Iris pigment epithelial cell (primary cell): ENCODE measurements at regions not wholly inside any gene's neighbourhood (a gene's known extent, or its start where the extent isn't known, plus 50 kb on each side); places are given as distances from the start of the nearest gene placed in this dataset.

ENCODE experiments used
- DNase-seq: peaks from one replicate; pipeline ENCODE4 v3.0.0-alpha.2; 2011; ENCODE audit warnings: low read depth

DNA sequence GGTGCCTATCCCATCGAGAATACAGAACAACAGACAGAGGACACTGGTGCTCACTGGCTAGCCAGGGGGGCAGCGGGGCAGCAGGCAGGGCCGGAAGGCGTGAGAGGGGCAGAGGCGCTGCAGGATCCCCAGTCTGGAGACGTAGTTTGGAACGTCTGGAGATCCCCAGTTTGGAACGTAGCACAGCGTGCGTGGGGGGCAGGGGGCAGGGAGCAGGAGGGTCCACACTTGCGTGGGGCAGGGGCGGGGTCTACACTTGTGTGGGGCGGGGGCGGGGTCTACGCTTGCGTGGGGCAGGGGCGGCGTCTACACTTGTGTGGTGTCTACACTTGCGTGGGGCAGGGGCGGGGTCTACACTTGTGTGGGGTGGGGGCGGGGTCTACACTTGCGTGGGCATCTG lies 107.2 kb downstream of the DACT2 start:
- no peak for DNase-seq

DNA sequence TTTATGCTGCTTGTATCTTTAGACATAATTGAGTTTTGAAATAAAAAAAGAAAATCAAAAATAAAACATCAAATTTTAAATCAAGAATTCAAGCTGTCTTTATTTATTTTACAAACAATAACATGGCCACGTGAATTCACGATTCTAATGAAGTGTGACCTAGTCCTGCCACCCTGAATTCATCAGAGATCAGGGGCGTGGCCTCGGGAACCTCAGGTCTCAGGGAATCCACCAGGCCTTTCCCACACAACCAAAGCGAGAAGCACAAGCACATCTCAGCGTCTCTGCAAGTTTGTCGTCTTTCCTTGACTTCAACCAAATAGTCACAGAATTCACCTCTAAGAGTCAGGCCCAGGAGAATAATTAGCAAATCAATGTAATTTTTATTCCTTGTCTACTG lies 107.9 kb downstream of the DACT2 start:
- no peak for DNase-seq

DNA sequence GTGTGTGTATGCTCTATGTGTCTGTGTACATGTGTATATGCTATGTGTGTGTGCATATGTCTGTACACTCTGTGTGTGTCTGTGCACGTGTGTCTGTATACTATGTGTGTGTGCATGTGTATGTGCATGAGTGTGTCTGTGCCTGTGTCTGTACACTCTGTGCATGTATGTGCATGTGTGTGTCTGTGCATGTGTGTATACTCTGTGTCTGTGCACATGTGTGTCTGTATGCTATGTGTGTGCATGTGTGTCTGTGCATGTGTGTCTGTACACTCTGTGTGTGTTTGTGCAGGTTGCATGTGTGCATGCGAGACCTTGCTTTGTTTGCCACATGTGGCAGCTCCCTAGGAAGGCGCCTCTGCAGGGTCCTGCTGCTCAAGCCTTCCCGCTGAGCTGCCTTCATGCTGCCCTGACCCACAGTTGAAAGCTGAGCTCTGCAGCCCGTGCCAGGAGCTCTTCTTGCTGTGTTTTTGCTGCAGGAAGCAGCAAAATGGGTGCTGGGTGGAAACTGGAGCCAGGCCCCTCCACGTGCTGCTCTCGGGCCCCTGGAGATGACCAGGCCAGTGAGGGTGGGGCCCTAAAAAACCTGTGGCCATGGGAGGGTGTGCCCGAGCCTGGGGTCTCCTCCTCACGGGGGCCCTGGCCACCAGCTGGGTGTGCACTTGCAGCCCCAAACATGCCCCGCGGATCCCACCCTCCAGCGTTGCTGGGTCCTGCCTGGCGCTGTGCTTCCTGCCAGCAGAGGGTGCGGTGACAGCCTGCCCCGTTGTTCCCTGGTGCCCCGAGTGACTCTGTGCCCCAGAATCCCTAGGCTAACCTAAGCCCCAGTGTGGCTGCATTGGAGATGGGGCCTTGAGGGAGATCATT lies 109.1 kb downstream of the DACT2 start:
- no peak for DNase-seq

DNA sequence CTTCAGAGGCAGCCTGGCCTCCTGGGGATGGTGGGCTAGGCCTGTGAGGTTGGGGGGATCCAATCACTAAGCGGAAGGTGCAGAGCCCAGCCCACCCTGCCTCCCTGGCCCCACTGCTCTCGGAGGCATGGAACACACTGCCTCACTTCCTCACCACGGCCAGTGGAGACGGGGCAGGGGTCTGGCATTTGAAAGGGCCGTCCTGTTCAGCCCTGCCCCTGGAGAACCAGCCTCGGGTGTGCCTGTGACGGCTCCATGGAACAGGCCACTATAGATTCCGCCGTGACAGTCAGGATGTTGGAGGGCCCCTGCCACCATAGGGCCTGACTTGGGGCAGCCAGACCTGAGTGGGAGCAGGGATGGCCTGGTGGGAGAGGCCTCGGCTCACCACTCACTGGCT lies 110.2 kb downstream of the DACT2 start:
- DNase-seq = no peak

DNA sequence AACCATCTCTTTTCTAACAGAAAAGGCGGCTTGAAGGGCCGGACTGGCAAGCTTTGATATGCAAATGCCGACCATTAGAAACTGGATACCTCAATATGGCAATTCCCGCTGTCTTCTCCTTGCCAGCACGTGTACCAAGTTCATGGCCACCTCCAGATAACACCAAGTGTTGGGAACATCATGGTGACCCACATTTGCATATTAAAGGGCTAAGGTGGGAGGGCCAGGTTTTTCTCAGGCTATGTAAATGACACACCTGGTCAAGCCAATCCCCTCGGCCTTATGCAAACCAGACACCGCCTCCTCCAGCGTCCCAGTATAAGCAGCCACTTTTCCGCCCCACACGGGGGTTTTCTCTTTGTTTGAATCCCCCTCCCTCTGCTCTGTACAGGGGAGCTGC lies 110.7 kb downstream of the DACT2 start:
- DNase-seq = no peak

DNA sequence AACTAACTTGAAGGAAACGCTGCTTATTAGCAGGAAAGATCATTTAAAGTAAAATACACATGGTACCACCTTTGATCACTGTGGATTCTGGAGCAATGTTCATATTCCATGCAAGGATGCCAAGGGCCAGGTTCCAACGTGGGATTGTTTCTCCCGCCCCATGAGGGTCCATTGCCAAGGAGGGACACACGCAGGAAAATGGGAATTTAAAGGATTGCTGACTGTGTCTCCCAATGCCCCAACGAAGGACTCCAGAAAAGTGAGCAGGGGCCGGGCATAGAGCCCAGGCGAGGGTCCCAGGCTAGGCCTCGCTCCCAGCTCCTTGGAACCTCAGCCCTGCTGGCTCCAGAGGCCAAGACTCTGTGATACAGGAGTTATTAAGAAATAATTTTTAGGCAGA lies 111.2 kb downstream of the DACT2 start:
- no peak for DNase-seq

DNA sequence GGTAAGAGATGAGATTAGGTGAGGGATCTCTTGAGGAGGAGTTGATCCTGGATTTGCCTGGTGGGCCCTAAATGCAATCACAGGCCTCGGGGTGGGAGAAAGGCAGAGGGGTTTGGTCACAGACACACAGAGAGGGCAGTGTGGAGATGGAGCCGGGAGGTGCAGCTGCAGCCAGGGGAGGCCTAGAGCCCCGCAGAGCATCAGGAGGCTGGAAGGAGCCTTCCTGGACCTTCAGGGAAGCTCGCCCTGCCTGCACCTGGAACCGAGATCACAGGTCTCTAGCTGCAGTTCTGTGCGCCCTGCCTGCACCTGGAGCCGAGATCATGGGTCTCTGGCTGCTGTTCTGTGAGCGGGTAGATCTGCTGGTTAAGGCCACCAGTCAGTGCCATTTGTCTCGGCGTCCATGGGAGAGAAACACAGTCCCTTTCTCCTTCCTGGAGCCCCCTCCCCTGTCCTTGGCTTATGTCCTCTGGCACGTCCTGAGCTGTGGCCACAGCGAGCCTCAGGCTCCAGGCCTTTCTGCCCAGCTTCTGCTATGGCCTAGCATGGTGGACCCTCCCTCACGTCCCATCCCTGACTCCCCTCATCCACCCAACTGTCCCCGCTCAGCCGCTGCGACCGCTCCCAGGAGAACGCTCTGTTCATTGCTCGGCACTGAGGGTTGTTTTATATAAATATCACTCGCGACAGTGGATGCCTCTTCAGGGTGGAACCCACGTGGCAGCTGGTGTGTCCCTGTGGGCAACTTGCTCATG lies 112.0 kb downstream of the DACT2 start:
- no peak for DNase-seq

DNA sequence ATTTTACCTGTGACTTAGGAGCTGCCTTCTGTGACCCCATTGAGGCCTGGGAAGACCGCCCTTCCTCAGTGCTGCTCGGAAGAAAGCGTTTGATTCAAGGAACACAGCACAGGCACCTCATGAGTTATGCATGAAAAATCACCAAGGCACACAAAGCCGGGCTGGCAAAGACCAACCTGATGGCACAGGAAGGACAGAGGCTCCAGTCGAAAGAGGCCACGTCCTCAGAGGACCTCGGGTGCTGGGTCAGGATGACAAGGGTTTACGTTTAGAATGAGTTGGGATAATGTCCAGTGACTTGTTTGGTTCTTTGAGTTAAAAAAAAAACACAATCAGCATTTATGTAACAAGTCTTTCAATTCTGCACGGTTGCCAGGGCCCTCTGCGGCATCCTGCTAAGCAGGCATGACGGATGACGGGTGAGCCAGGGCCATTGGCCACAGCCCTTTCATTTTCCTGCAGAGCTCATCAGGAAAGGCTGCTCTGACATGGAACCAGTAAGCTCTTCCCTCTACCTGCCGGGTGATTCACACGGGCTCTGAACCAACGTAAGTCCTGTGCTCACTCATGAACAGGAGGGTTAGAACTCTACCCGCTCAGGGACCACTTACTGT lies 112.8 kb downstream of the DACT2 start:
- DNase-seq = no peak

DNA sequence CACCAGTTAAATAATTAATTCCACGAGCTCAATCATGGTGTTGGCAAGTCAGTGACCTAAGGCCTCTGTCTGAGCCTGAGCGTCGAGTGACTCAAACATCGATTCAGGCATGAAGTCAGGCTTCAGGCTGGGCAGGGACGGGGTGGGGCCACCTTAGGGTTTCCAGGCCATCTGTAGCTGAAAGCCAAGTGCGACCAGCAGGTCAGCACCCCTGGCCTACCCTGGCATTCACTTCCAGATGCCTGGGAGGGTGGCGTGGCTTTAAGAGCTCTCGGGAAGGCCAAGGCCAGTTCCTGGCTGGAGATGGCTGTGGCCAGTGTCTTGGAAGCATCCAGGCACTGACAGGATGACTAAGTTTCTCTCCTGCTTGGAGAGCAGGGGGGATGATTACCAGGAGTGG lies 113.4 kb downstream of the DACT2 start:
- no peak for DNase-seq

DNA sequence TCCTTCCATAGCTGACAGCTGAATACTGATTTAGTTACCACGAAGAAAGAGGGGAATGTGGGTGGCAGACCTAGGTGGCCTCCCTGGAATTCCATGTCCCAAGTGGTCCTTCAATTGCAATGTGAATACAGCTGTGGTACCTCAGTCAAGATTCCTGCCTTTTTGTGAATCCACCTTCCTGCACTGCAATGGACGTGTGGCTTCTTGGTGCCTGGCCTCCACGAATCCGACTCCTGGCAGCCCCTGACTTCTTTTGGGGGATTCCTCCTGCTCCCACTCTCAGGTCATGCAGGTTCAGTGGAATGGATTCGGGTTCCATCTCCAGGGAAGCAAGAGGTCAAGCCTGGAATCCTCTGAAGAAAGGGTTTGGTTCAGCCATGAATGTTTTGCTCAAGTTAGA lies 117.8 kb downstream of the DACT2 start:
- no peak for DNase-seq

DNA sequence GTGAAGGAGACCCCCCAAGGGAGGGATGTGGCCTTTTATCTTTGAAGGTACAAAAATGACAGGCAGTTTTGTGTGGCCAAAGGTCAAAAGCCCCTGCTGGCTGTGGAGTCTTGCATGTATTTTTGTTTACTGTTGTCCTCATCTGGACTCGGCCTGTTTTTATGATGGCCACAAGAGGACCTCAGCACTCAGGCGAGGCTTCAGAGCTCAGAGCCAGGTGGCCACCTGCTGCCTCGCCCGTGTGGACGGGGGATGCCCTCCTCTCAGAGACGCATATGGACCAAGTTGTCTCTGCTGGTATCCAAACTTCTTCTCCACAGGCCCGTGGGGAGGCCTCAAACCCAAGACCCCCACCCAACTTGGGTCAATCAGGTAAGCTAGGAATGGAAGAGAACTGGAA lies 118.2 kb downstream of the DACT2 start:
- no peak for DNase-seq

DNA sequence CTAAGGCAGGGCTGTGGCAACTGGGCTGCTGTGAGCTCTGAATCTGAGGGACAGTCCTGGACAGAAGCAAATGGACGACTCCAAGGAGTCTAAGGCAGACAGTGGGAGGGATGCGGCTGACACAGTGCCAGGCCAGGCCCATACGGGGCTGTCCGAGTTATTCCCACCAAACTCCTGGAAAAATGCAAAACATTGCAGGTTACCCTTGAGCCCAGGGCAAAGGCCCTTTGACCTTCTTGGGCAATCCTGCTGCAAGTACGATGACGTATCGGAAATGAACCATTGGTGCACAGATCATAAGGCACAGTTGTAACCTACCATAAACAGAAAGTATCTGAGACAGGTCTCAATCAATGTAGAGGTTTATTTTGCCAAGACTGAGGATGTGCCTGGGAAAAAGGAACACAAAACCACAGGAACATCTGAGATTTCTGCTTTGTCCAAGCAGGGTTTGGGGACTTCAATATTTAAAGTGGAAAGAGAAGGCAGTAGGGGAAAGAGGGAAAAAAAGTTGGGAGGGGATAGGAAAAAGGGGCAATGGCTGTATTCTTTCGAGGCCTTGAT lies 118.9 kb downstream of the DACT2 start:
- DNase-seq = no peak

DNA sequence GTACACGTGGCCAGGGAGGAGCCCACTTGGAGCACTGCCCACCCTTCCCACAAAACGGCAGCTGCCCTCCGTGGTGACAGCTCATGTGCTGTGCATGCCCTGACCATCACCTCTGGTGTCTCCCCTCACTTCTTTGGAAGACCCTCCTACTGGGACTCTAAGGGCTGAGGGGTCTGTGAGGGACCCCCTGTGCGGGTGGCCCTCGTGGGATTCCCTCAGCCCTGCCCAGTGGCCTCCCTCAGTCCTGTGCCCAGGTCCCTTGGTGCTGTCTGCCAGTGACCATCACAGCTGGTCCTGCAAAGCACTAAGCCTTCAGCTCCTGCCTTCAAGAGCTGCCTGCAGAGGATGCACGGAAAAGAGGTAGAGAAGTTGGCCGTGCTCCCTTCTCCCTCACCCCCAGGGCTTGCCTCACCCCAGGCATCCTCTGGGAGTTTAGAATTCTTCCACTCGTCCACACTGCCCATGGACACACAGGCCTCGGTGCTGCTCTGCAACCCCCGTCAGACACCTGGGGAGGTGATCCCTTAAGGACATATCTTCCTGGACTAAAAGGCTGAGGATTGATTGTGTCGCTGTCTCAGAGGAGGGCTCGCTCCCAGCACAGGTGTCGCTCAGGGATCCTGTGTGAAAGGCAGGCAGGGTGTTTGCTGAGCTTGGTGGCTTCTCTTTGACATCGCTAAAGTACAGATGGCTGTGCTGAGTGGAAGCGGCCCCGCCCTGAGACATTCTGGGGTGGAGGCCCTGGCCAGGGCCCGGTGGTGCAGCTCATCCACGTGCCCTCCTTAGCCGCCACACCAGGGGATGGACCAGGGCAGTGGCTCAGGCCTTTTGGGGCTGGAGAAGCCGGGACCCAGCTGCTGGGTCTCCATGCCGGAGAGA lies 119.5 kb upstream of the FRMD1 start:
- DNase-seq = no peak

DNA sequence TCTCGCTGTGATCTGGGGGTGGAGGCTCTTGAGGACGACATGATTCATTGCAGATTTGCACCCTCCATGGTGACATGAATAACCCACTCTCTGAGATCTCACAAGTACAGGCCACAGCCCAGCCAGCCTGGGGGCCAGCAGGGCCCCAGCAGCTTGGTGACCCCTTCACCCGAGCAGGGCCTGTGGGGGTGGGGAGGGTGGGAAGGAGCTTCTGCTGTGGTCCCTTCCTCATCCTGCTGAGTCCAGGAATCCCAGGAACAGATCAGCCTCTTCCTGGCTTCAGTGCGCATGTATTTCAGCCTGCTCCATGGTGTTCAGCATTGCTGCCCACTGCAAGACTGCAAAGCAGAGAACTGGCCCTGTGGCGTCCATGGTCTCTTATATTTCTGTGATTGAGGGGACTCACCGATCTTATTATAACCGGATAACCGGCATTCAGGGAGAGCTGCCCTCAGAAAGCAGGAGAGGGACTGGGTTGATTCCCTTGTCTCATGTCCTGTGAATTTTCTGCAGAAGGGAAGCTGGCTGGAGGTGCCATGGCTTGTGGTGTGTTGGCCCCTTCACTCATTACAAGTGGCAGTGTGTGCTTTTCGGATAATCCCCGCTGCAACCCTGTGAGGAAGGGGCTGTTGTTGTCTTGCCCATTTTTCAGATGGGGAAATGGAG lies 118.8 kb upstream of the FRMD1 start:
- no peak for DNase-seq

DNA sequence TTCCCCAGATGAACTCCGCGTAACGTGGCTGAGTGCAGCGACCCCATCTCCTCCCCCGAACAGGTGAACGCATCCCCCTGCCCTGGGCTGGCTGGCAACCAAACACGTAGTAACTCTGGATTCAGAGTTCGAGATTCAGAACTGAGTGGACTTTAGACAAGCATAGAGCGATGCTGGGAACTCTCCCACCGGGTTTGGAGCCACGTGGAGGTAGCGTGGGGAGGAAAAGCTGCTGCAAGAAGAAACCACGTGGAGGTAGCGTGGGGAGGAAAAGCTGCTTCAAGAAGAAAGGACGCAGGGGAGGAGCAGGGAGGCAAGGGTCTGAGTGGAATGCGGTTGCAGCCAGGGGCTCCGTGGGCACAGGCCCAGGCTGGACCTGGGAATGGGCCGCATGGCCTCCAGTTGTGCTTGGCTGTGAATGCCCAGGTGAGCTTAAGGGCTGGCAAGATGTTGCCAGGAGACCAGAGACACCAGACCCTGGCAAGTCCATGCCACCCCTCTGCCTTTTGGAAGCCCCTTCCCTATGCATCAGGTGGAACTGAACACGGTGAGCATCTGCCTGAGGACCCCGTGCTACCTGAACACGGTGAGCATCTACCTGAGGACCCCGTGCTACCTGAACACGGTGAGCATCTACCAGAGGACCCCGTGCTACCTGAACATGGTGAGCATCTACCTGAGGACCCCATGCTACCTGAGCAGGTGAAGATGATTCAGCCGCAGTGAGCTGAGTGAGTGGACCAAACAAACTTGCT lies 118.0 kb upstream of the FRMD1 start:
- DNase-seq = no peak

DNA sequence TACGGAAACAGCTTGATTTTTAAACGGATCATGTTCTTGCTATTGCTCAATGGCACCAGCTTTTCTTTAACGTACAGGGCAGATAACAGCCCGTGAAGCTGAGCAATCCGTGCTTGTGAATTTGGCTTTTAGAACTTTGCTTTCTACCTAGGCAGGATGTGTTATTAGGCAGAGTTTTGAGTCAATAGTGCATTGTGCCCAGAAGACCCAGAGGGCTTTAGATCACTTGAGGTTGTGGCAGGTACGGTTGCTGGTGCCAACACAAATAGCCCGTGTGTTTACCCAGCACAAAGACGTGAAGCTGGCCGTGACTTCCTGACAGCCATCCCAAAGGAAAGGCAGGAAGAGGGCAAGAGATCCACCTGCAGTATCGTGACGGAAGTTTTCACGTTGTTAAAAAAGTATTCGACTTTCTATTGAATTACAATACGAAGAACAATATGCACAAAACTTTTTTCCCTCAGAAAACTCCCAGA lies 117.4 kb upstream of the FRMD1 start:
- DNase-seq = no peak

DNA sequence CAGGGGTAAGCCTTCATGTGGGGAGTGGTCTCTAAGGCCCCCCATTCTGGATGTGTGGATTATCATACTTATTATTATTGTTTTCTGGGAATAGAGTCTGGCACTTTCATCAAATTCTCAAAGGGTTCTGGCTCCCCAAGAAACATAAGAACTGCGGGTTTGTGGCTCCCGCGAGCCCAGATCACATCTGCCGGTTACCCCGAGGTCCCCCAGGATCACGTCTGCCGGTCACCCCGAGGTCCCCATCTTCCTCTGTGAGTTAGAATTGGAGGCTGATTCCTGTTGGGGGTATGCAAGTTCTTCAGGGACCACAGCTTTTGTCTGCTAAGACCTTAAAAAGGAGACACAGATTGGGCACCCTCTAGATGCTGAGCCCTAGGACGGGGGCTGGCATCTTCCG lies 116.7 kb upstream of the FRMD1 start:
- no peak for DNase-seq

DNA sequence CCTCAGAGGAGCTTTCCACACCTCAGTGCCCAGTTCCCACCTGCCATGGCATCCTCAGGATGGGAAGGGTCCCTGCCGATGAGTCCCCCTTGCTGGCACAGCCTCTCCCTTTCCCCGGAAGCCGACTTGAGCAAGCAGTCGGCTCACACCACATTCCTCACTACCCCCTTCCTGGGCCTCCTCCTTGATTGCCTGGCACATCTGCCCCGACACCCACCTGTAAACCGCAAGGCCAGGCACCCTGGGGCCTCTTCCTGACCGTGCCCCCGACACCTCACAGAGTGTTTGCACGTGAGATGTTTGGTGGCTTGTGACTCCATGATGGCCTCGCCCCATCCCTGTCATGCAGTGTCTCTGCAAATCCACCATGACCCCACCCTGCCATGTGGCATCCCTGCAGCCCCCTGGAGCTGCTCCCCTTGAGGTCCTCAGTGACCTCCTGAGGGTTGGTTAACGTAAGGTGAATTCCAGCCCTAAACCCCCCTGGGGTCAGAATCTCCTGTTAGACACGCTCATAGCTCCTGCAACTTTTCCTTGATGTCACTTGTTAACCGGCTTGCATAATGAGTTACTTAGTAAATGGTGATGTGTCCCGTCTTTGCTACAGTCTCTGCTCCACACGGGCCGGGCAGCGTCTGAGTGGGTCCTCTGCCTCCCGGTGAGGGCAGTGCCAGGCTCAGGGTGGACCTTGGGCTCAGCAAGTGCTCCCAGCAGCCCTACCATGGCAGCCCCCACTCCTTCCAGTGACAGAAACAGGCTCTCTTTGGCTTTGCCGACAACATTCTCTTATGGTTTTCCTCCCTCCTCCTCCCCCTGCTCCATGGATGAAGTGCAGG lies 115.9 kb upstream of the FRMD1 start:
- DNase-seq = no peak
